ENCODE measurements at regions not wholly inside any gene's neighbourhood (a gene's known extent, or its start where the extent isn't known, plus 50 kb on each side); places are given as distances from the start of the nearest gene placed in this dataset.

DNA sequence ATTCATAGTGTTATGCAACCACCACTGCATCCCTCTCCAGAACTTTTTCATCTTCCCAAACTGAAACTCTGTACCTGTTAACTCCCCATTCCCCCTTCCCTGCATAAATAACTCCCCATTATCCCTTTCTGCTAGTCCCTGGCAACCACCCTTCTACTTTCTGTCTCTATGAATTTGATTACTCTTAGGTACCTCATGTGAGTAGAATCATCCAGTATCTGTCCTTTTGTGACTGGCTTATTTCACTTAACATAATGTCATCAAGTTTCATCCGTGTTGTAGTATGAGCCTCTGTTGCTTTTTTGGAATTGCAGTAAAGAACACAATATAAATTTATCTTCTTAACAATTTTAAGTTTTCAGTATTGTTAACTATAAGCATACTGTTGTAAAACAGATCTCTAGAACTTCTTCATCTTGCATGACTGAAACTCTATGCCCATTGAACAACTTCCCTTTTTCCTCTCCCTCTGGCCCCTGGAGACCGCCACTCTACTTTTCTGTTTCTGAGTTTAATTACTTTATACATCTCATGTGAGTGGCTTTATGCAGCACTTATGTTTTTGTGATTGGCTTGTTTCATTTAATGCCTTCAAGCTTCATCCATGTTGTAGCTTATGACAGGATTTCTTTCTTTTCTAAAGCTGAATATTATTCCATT is 87.3 kb upstream of the ABCC4 start:
- no peak for TF ChIP-seq POLR2A (IDR thresholded peaks at IDR 0.05)
- TF ChIP-seq, protein P1, sequence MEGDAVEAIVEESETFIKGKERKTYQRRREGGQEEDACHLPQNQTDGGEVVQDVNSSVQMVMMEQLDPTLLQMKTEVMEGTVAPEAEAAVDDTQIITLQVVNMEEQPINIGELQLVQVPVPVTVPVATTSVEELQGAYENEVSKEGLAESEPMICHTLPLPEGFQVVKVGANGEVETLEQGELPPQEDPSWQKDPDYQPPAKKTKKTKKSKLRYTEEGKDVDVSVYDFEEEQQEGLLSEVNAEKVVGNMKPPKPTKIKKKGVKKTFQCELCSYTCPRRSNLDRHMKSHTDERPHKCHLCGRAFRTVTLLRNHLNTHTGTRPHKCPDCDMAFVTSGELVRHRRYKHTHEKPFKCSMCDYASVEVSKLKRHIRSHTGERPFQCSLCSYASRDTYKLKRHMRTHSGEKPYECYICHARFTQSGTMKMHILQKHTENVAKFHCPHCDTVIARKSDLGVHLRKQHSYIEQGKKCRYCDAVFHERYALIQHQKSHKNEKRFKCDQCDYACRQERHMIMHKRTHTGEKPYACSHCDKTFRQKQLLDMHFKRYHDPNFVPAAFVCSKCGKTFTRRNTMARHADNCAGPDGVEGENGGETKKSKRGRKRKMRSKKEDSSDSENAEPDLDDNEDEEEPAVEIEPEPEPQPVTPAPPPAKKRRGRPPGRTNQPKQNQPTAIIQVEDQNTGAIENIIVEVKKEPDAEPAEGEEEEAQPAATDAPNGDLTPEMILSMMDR (IDR thresholded peaks at IDR 0.05 in 8 of 11, conservative IDR thresholded peaks at IDR 0.05 in 3 of 11) = no peak

Measured in spleen (tissue), 7 donors.